Retinal pigment epithelial cell (primary cell): ENCODE measurements at regions not wholly inside any gene's neighbourhood (a gene's known extent, or its start where the extent isn't known, plus 50 kb on each side); places are given as distances from the start of the nearest gene placed in this dataset.

ENCODE experiments used
- DNase-seq: peaks from one replicate; pipeline ENCODE4 v3.0.0-alpha.2; 2010; ENCODE audit warnings: low read depth
- H3K4me3 ChIP-seq: 2 replicates; pipeline ENCODE4 v1.5.1; 2011; ENCODE audit warnings: mild to moderate bottlenecking, low read length, control low read depth, moderate library complexity
- CTCF ChIP-seq: conservative IDR thresholded peaks from 2 replicates; pipeline ENCODE4 v1.5.1; 2011; ENCODE audit warnings: low read depth, low read length, control low read depth, inconsistent platforms

GRCh38 chr11:37104380-37104779 is 506.3 kb upstream of the RAG2 start:
- no peak for DNase-seq
- H3K4me3 ChIP-seq: no peak overlapping the region
- no peak for TF ChIP-seq CTCF

- DNase-seq: no peak
- TF ChIP-seq CTCF: no peak
- H3K4me3 ChIP-seq: no peak overlapping the region
Measured at GRCh38 chr11:37100008-37100407, 502.0 kb upstream of the RAG2 start.

DNA sequence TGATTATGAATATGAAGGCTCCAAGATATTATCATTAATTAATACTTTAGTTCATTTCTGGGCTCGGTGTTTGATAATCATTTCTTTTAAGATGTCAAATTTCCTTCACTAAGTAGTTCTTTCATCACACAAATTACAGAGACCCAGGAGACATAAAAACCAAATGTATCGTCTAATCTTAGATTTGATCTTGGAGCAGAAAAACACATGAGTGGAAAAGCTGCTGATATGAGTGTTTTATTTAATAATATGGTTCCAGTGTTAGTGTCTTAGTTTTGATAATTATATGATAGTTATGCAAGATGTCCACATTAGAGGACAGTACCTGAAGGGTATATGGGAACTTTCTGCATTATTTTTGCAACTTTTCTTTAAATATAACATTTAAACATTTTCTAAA is 494.5 kb upstream of the RAG2 start:
- no peak for DNase-seq
- no peak overlapping the region for H3K4me3 ChIP-seq
- TF ChIP-seq CTCF: no peak

DNA sequence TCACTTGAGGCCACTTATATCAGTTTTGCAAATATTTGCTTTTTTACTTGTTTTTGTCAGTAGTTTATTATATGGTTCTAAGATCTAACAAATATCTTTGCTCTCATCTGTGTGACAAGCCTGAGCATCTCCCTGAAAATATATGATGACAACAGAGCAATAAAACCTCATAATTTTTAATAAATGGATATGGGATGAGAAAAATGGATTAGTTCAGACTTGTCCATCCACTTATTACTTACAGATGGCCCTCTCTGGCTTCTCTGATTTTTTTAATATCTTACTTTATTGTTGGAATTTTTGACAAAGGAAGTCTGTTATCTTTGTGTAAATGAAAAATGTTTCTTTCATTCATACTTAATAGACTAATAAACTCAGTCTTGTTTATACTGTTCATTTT is 491.4 kb upstream of the RAG2 start:
- DNase-seq: no peak
- H3K4me3 ChIP-seq: no peak overlapping the region
- no peak for TF ChIP-seq CTCF

GRCh38 chr11:37088573-37088910 is 490.5 kb upstream of the RAG2 start:
- H3K4me3 ChIP-seq: no peak overlapping the region
- no peak for DNase-seq
- no peak for TF ChIP-seq CTCF

GRCh38 chr11:37087650-37088572 is 489.9 kb upstream of the RAG2 start:
- H3K4me3 ChIP-seq: no peak overlapping the region
- DNase-seq: no peak
- TF ChIP-seq CTCF: no peak

- no peak for DNase-seq
- no peak overlapping the region for H3K4me3 ChIP-seq
Measured at GRCh38 chr11:37078521-37078920, 480.5 kb upstream of the RAG2 start.

More at GRCh38 chr11:37078521-37078920, 480.5 kb upstream of the RAG2 start:
- TF ChIP-seq CTCF: no peak
